GM23338 (cell line): ENCODE measurements at regions not wholly inside any gene's neighbourhood (a gene's known extent, or its start where the extent isn't known, plus 50 kb on each side); places are given as distances from the start of the nearest gene placed in this dataset.

Experiments
- ATAC-seq: fragments of 200-7000 bp; cut with Tn5 transposase; 3 replicates; pipeline ENCODE4 v1.9.1; 2020
- DNase-seq: peaks from one replicate; pipeline ENCODE4 v3.0.0-alpha.2; 2015; ENCODE audit warnings: low spot score
- H2AFZ ChIP-seq: fragments of 200-600 bp; sonication (generic); 2 replicates; pipeline ENCODE4 v1.8.0; 2016; ENCODE audit warnings: antibody characterized with exemption, mild to moderate bottlenecking, moderate library complexity
- H3F3A ChIP-seq: fragments of 200-600 bp; sonication (generic); replicated peaks from 2 replicates; pipeline ENCODE4 v1.8.0; 2017; ENCODE audit warnings: antibody characterized with exemption, mixed run types, low read depth
- H3K27ac ChIP-seq: fragments of 200-600 bp; sonication (generic); 2 replicates; pipeline ENCODE4 v1.6.1; 2016; ENCODE audit warnings: low read depth
- H3K27me3 ChIP-seq: fragments of 200-600 bp; sonication (generic); 2 replicates; pipeline ENCODE4 v1.8.0; 2016; ENCODE audit warnings: mild to moderate bottlenecking, mixed run types, moderate library complexity; ENCODE audit not compliant: insufficient read depth
- H3K36me3 ChIP-seq: fragments of 200-600 bp; sonication (generic); 2 replicates; pipeline ENCODE4 v1.8.0; 2016; ENCODE audit warnings: mild to moderate bottlenecking; ENCODE audit not compliant: insufficient read depth
- H3K4me1 ChIP-seq: fragments of 200-600 bp; sonication (generic); 2 replicates; pipeline ENCODE4 v1.8.0; 2016; ENCODE audit warnings: mild to moderate bottlenecking, moderate library complexity; ENCODE audit not compliant: insufficient read depth
- H3K4me2 ChIP-seq: fragments of 200-600 bp; sonication (generic); 2 replicates; pipeline ENCODE4 v1.7.1; 2017; ENCODE audit warnings: mixed run types
- H3K4me3 ChIP-seq: fragments of 200-600 bp; sonication (generic); 2 replicates; pipeline ENCODE4 v1.6.1; 2016; ENCODE audit warnings: mixed run types
- H3K79me2 ChIP-seq: fragments of 200-600 bp; sonication (generic); replicated peaks from 2 replicates; pipeline ENCODE4 v1.8.0; 2017; ENCODE audit warnings: mild to moderate bottlenecking; ENCODE audit not compliant: insufficient read depth
- H3K9me2 ChIP-seq: fragments of 200-600 bp; sonication (generic); 2 replicates; pipeline ENCODE4 v1.8.0; 2017; ENCODE audit not compliant: insufficient read depth
- H4K20me1 ChIP-seq: fragments of 200-600 bp; sonication (generic); replicated peaks from 2 replicates; pipeline ENCODE4 v1.8.0; 2017; ENCODE audit warnings: mild to moderate bottlenecking; ENCODE audit not compliant: insufficient read depth
- H3K27ac Mint-ChIP-seq: 2 replicates; pipeline ENCODE4 v1.8.0; 2020; ENCODE audit warnings: inconsistent platforms, mild to moderate bottlenecking, moderate library complexity, mixed read lengths
- H3K27me3 Mint-ChIP-seq: 3 replicates; pipeline ENCODE4 v1.8.0; 2022; ENCODE audit warnings: low read depth, mild to moderate bottlenecking, moderate library complexity, mixed read lengths, inconsistent platforms; ENCODE audit not compliant: insufficient read depth, poor library complexity
- H3K36me3 Mint-ChIP-seq: 3 replicates; pipeline ENCODE4 v1.8.0; 2021; ENCODE audit warnings: low read depth, mild to moderate bottlenecking, inconsistent platforms, moderate library complexity, mixed read lengths
- H3K4me1 Mint-ChIP-seq: 3 replicates; pipeline ENCODE4 v1.8.0; 2020; ENCODE audit warnings: mild to moderate bottlenecking, inconsistent platforms, mixed read lengths
- H3K4me3 Mint-ChIP-seq: 3 replicates; pipeline ENCODE4 v1.8.0; 2021; ENCODE audit warnings: moderate library complexity, mild to moderate bottlenecking, inconsistent platforms, mixed read lengths
- H3K9me3 Mint-ChIP-seq: 3 replicates; pipeline ENCODE4 v1.8.0; 2020; ENCODE audit warnings: moderate library complexity, mild to moderate bottlenecking, inconsistent platforms, mixed read lengths
- CREB1 ChIP-seq: fragments of 250-450 bp; sonication (Bioruptor Pico); IDR thresholded peaks from 2 replicates; pipeline ENCODE4 v1.5.0; 2020; ENCODE audit warnings: low read depth, mild to moderate bottlenecking, moderate library complexity
- ETS1 ChIP-seq: IDR thresholded peaks from 2 replicates; pipeline ENCODE4 v1.6.1; 2016; ENCODE audit warnings: antibody characterized with exemption
- EZH2 ChIP-seq: fragments of 200-600 bp; sonication (generic); IDR thresholded peaks from one replicate; pipeline ENCODE4 v1.8.0; 2017; ENCODE audit warnings: antibody characterized with exemption, mild to moderate bottlenecking, low read depth; ENCODE audit not compliant: unreplicated experiment
- EZH2phosphoT487 ChIP-seq: fragments of 200-600 bp; sonication (generic); IDR thresholded peaks from one replicate; pipeline ENCODE4 v1.8.1; 2018; ENCODE audit warnings: antibody characterized with exemption; ENCODE audit not compliant: unreplicated experiment
- JUNB ChIP-seq: IDR thresholded peaks from one replicate; pipeline ENCODE4 v1.6.1; 2016; ENCODE audit warnings: antibody characterized with exemption; ENCODE audit not compliant: unreplicated experiment
- NANOG ChIP-seq: IDR thresholded peaks from 2 replicates; pipeline ENCODE4 v1.6.1; 2016; ENCODE audit warnings: antibody characterized with exemption, borderline replicate concordance
- POLR2AphosphoS5 ChIP-seq: IDR thresholded peaks from 2 replicates; pipeline ENCODE4 v1.6.1; 2016; ENCODE audit warnings: antibody characterized with exemption, low read depth
- REST ChIP-seq: IDR thresholded peaks from one replicate; pipeline ENCODE4 v1.6.1; 2018; ENCODE audit warnings: antibody characterized with exemption; ENCODE audit not compliant: unreplicated experiment
- STAT1 ChIP-seq: IDR thresholded peaks from one replicate; pipeline ENCODE4 v1.6.1; 2016; ENCODE audit warnings: antibody characterized with exemption; ENCODE audit not compliant: unreplicated experiment
- ZNF114 ChIP-seq: fragments of 250-450 bp; sonication (Bioruptor Pico); IDR thresholded peaks from 2 replicates; pipeline ENCODE4 v1.5.0; 2020; ENCODE audit warnings: mild to moderate bottlenecking, moderate library complexity
- ZNF331 ChIP-seq: fragments of 250-450 bp; sonication (Bioruptor Pico); IDR thresholded peaks from 2 replicates; pipeline ENCODE4 v1.5.0; 2020; ENCODE audit warnings: low read depth, mild to moderate bottlenecking, moderate library complexity
- ZNF462 ChIP-seq: fragments of 250-450 bp; sonication (Bioruptor Pico); IDR thresholded peaks from 2 replicates; pipeline ENCODE4 v1.5.0; 2020; ENCODE audit warnings: mild to moderate bottlenecking, moderate library complexity
- TF ChIP-seq, protein P1 (sequence below), 2 experiments: fragments of 200-600 bp in 1 of 2; sonication (generic) in 1 of 2; conservative IDR thresholded peaks; 2 replicates each; pipeline versions ENCODE4 v1.5.1 to v1.6.1; 2016 to 2017; ENCODE audit warnings: antibody characterized with exemption in 2 of 2, low read depth in 2 of 2, mild to moderate bottlenecking in 2 of 2, moderate library complexity in 1 of 2

GRCh38 chr6:63467247-63467954, 104.9 kb upstream of the LOC128125822 start:
- Histone ChIP-seq H3K4me3 (no peak overlapping the region), H4K20me1 (no peaks in the 10 kb centered on the region), H3K9me2 (no peaks in the 10 kb centered on the region), H3K36me3 (no peaks in the 10 kb centered on the region), H3K4me1 (no peaks in the 10 kb centered on the region), H3K27me3 (no peaks in the 10 kb centered on the region), H3K4me2 (no peak overlapping the region), H3K27ac (no peak overlapping the region), H3K79me2 (no peaks in the 10 kb centered on the region), H2AFZ (no peak overlapping the region), H3F3A (no peaks in the 10 kb centered on the region)
- H3K9me3 Mint-ChIP-seq, result peaks cover 18% of the 10 kb centered on the region; the same call in 2 of the 3 replicates
- TF ChIP-seq ETS1 (no peak), EZH2 (no peak), NANOG (no peak), ZNF331 (CRISPR knock-in tag) (no peak), CREB1 (CRISPR knock-in tag) (no peak), EZH2phosphoT487 (no peak), REST (no peak), ZNF462 (CRISPR knock-in tag) (no peak), POLR2AphosphoS5 (no peak), JUNB (no peak), STAT1 (no peak), ZNF114 (CRISPR knock-in tag) (no peak)
- TF ChIP-seq, protein P1, sequence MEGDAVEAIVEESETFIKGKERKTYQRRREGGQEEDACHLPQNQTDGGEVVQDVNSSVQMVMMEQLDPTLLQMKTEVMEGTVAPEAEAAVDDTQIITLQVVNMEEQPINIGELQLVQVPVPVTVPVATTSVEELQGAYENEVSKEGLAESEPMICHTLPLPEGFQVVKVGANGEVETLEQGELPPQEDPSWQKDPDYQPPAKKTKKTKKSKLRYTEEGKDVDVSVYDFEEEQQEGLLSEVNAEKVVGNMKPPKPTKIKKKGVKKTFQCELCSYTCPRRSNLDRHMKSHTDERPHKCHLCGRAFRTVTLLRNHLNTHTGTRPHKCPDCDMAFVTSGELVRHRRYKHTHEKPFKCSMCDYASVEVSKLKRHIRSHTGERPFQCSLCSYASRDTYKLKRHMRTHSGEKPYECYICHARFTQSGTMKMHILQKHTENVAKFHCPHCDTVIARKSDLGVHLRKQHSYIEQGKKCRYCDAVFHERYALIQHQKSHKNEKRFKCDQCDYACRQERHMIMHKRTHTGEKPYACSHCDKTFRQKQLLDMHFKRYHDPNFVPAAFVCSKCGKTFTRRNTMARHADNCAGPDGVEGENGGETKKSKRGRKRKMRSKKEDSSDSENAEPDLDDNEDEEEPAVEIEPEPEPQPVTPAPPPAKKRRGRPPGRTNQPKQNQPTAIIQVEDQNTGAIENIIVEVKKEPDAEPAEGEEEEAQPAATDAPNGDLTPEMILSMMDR (conservative IDR thresholded peaks at IDR 0.05; ENCODE audit: low read depth in 2 of 2), result no peak
- no peak overlapping the region for H3K27ac Mint-ChIP-seq
- no peaks in the 10 kb centered on the region for H3K36me3 Mint-ChIP-seq
- H3K4me1 Mint-ChIP-seq, result no peaks in the 10 kb centered on the region; the same call in 2 of the 3 replicates
- ATAC-seq (no peak), DNase-seq (no peak)
- H3K4me3 Mint-ChIP-seq, result no peak overlapping the region
- H3K27me3 Mint-ChIP-seq, result no peaks in the 10 kb centered on the region
